Stomach (tissue), 4 donors: ENCODE measurements at regions not wholly inside any gene's neighbourhood (a gene's known extent, or its start where the extent isn't known, plus 50 kb on each side); places are given as distances from the start of the nearest gene placed in this dataset.

ENCODE experiments used
- EP300 ChIP-seq: sonication (generic); formaldehyde crosslinking; IDR thresholded peaks from one replicate; pipeline ENCODE4 v1.6.1; 2017; ENCODE audit warnings: antibody characterized with exemption
- POLR2A ChIP-seq, 4 donors: fragments of 450-650 bp; IDR thresholded peaks; one replicate each; pipeline ENCODE4 v1.6.1; 2016; ENCODE audit warnings: antibody characterized with exemption in 4 of 4, control low read depth in 2 of 4, mild to moderate bottlenecking in 1 of 4, moderate library complexity in 1 of 4
- POLR2AphosphoS5 ChIP-seq, 3 donors: sonication (generic); formaldehyde crosslinking; IDR thresholded peaks; one replicate each; pipeline ENCODE4 v1.6.1; 2016; ENCODE audit warnings: antibody characterized with exemption in 3 of 3
- TF ChIP-seq, protein P1 (sequence below), 7 experiments: fragments of 450-650 bp in 4 of 7; fragments of 200-600 bp in 3 of 7; sonication (generic) in 3 of 7; IDR thresholded peaks; one replicate each; pipeline ENCODE4 v1.5.1; 2016 to 2019; ENCODE audit warnings: antibody characterized with exemption in 7 of 7, control low read depth in 2 of 7, mild to moderate bottlenecking in 1 of 7

DNA sequence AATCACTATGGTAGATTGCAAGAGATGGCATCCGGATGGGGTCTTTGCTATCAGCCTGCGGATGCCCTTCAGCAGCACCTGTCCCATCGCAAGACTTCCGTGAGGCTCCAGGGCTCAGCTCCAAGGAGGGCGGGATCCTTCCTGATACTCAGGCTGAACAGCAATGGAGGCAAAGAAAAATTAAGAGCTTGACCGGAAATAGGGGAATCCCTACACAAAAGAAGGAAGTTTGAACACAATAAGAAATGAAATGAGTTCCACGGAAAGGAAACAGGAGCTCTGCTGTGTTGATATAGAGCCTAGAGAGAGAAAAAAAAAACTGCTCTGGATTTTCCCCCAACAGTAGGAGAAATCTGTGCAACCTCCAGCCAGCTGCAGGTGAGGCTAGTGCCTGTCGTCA, 91.9 kb downstream of the ARL4C start:
- TF ChIP-seq, protein P1, sequence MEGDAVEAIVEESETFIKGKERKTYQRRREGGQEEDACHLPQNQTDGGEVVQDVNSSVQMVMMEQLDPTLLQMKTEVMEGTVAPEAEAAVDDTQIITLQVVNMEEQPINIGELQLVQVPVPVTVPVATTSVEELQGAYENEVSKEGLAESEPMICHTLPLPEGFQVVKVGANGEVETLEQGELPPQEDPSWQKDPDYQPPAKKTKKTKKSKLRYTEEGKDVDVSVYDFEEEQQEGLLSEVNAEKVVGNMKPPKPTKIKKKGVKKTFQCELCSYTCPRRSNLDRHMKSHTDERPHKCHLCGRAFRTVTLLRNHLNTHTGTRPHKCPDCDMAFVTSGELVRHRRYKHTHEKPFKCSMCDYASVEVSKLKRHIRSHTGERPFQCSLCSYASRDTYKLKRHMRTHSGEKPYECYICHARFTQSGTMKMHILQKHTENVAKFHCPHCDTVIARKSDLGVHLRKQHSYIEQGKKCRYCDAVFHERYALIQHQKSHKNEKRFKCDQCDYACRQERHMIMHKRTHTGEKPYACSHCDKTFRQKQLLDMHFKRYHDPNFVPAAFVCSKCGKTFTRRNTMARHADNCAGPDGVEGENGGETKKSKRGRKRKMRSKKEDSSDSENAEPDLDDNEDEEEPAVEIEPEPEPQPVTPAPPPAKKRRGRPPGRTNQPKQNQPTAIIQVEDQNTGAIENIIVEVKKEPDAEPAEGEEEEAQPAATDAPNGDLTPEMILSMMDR (IDR thresholded peaks at IDR 0.05) = no peak
- TF ChIP-seq POLR2AphosphoS5 (IDR thresholded peaks at IDR 0.05) (no peak), POLR2A (IDR thresholded peaks at IDR 0.05) (no peak), EP300 (no peak)
